ENCODE measurements at regions not wholly inside any gene's neighbourhood (a gene's known extent, or its start where the extent isn't known, plus 50 kb on each side); places are given as distances from the start of the nearest gene placed in this dataset.
A peak's percentile ranks its signal among the peaks of the same experiment; 100 is the strongest.

- Mint-ChIP-seq H3K27ac (no peak overlapping the region), H3K4me1 (no peaks in the 10 kb centered on the region), H3K9me3 (no peaks in the 10 kb centered on the region)
These were observed 186.9 kb downstream of the UTRN start for GRCh38 chr6:144471986-144472385.

GRCh38 chr6:144474290-144474689, 189.2 kb downstream of the UTRN start:
- no peak overlapping the region for H3K4me3 Mint-ChIP-seq
- peaks cover 5% of the 10 kb centered on the region for H3K4me1 Mint-ChIP-seq
- peaks cover 53% of the 10 kb centered on the region for H3K36me3 Mint-ChIP-seq (ENCODE audit: low read depth)

More at GRCh38 chr6:144471986-144472385, 186.9 kb downstream of the UTRN start:
- TF ChIP-seq CTCF (IDR thresholded peaks at IDR 0.05; ENCODE audit: unreplicated experiment in 3 of 3), result no peak
- Mint-ChIP-seq H3K36me3 (ENCODE audit: low read depth) (peaks cover 68% of the 10 kb centered on the region), H3K4me3 (no peak overlapping the region), H3K27me3 (ENCODE audit: low read depth) (no peaks in the 10 kb centered on the region)

DNA sequence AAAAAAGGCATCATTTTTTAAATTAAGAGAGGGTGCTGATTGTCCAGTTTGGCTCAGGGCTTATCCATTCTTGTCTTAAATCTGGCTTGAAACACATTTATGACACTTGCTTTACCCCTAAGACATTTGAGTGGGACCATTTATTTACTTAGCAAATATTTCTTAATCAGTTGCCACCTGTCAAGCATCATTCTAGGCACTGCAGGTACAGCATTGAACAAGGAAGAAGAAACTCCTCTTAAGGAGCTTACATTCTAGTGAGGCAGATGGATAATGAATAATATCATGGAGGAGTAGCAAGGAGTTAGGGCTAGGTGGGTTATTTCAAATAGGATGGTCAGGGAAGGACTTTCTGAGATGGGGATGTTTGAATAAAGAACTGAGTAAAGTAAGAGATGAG, 189.8 kb downstream of the UTRN start:
- no peak for TF ChIP-seq CTCF (IDR thresholded peaks at IDR 0.05; ENCODE audit: unreplicated experiment in 3 of 3)
- Mint-ChIP-seq H3K9me3 (no peaks in the 10 kb centered on the region), H3K27me3 (ENCODE audit: low read depth) (no peaks in the 10 kb centered on the region), H3K27ac (no peak overlapping the region), H3K4me1 (peaks cover 10% of the 10 kb centered on the region), H3K4me3 (no peak overlapping the region), H3K36me3 (ENCODE audit: low read depth) (peaks cover 52% of the 10 kb centered on the region)

More at GRCh38 chr6:144474290-144474689, 189.2 kb downstream of the UTRN start:
- Mint-ChIP-seq H3K27ac (no peak overlapping the region), H3K9me3 (no peaks in the 10 kb centered on the region), H3K27me3 (ENCODE audit: low read depth) (no peaks in the 10 kb centered on the region)
- TF ChIP-seq CTCF (IDR thresholded peaks at IDR 0.05; ENCODE audit: unreplicated experiment in 3 of 3), result no peak

DNA sequence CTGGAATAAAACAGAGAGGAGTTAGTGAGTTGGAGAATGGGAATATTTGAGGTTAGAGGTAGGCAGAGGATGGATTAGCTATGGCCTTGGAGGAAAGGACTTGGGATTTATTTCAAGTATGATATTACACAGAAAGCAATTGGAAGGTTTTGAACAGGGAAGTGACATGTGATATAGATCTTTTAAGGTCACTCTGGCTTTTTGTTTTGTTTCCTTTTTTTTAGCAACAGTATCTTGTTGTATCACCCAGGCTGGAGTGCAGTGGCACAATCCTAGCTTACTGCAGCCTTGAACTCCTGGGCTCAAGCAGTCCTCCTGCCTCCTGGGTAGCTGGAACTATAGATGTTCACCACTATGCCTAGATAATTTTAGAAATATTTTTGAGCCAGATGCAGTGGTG, 190.3 kb downstream of the UTRN start:
- TF ChIP-seq CTCF (IDR thresholded peaks at IDR 0.05; ENCODE audit: unreplicated experiment in 3 of 3), result no peak
- Mint-ChIP-seq H3K4me1 (peaks cover 10% of the 10 kb centered on the region), H3K27me3 (ENCODE audit: low read depth) (no peaks in the 10 kb centered on the region), H3K9me3 (no peaks in the 10 kb centered on the region), H3K27ac (no peak overlapping the region), H3K4me3 (no peak overlapping the region), H3K36me3 (ENCODE audit: low read depth) (peaks cover 55% of the 10 kb centered on the region)

GRCh38 chr6:144476286-144476685, 191.2 kb downstream of the UTRN start:
- Mint-ChIP-seq H3K27ac (peak overlapping the region in 1 of 3 experiments; percentile 13), H3K4me1 (peaks cover 10% of the 10 kb centered on the region), H3K36me3 (ENCODE audit: low read depth) (peaks cover 50% of the 10 kb centered on the region), H3K4me3 (no peak overlapping the region), H3K9me3 (no peaks in the 10 kb centered on the region), H3K27me3 (ENCODE audit: low read depth) (no peaks in the 10 kb centered on the region)
- TF ChIP-seq CTCF (IDR thresholded peaks at IDR 0.05; ENCODE audit: unreplicated experiment in 3 of 3), result no peak

DNA sequence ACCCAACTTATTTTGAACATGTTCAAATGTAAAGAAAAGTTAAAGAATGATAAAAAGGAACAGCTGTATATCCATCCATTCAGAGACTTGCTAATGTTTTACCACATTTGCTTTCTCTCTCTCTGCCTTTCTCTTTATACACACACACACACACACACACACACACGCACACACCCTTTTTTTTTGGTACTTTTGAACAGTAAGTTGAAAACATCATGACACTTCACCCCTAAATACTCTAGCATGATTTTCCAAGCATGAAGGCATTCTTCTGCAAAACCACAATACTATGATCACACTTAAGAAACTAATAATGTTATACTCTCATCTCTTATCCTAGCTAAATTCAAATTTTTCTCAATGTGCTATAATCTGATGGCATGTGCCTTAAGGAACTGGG, 192.3 kb downstream of the UTRN start:
- H3K9me3 Mint-ChIP-seq, result no peaks in the 10 kb centered on the region
- H3K4me1 Mint-ChIP-seq, result peaks cover 10% of the 10 kb centered on the region
- no peak for TF ChIP-seq CTCF (IDR thresholded peaks at IDR 0.05; ENCODE audit: unreplicated experiment in 3 of 3)
- H3K36me3 Mint-ChIP-seq (ENCODE audit: low read depth), result peaks cover 39% of the 10 kb centered on the region
- H3K4me3 Mint-ChIP-seq, result no peak overlapping the region
- H3K27ac Mint-ChIP-seq, result no peak overlapping the region
- no peaks in the 10 kb centered on the region for H3K27me3 Mint-ChIP-seq (ENCODE audit: low read depth)

Measured in nephron (organoid).